GM23338 (cell line): ENCODE measurements at regions not wholly inside any gene's neighbourhood (a gene's known extent, or its start where the extent isn't known, plus 50 kb on each side); places are given as distances from the start of the nearest gene placed in this dataset.

Source experiments
- ATAC-seq: fragments of 200-7000 bp; cut with Tn5 transposase; 3 replicates; pipeline ENCODE4 v1.9.1; 2020
- DNase-seq: peaks from one replicate; pipeline ENCODE4 v3.0.0-alpha.2; 2015; ENCODE audit warnings: low spot score
- H2AFZ ChIP-seq: fragments of 200-600 bp; sonication (generic); 2 replicates; pipeline ENCODE4 v1.8.0; 2016; ENCODE audit warnings: antibody characterized with exemption, mild to moderate bottlenecking, moderate library complexity
- H3F3A ChIP-seq: fragments of 200-600 bp; sonication (generic); replicated peaks from 2 replicates; pipeline ENCODE4 v1.8.0; 2017; ENCODE audit warnings: antibody characterized with exemption, mixed run types, low read depth
- H3K27ac ChIP-seq: fragments of 200-600 bp; sonication (generic); 2 replicates; pipeline ENCODE4 v1.6.1; 2016; ENCODE audit warnings: low read depth
- H3K27me3 ChIP-seq: fragments of 200-600 bp; sonication (generic); 2 replicates; pipeline ENCODE4 v1.8.0; 2016; ENCODE audit warnings: mild to moderate bottlenecking, mixed run types, moderate library complexity; ENCODE audit not compliant: insufficient read depth
- H3K36me3 ChIP-seq: fragments of 200-600 bp; sonication (generic); 2 replicates; pipeline ENCODE4 v1.8.0; 2016; ENCODE audit warnings: mild to moderate bottlenecking; ENCODE audit not compliant: insufficient read depth
- H3K4me1 ChIP-seq: fragments of 200-600 bp; sonication (generic); 2 replicates; pipeline ENCODE4 v1.8.0; 2016; ENCODE audit warnings: mild to moderate bottlenecking, moderate library complexity; ENCODE audit not compliant: insufficient read depth
- H3K4me2 ChIP-seq: fragments of 200-600 bp; sonication (generic); 2 replicates; pipeline ENCODE4 v1.7.1; 2017; ENCODE audit warnings: mixed run types
- H3K4me3 ChIP-seq: fragments of 200-600 bp; sonication (generic); 2 replicates; pipeline ENCODE4 v1.6.1; 2016; ENCODE audit warnings: mixed run types
- H3K79me2 ChIP-seq: fragments of 200-600 bp; sonication (generic); replicated peaks from 2 replicates; pipeline ENCODE4 v1.8.0; 2017; ENCODE audit warnings: mild to moderate bottlenecking; ENCODE audit not compliant: insufficient read depth
- H3K9me2 ChIP-seq: fragments of 200-600 bp; sonication (generic); 2 replicates; pipeline ENCODE4 v1.8.0; 2017; ENCODE audit not compliant: insufficient read depth
- H4K20me1 ChIP-seq: fragments of 200-600 bp; sonication (generic); replicated peaks from 2 replicates; pipeline ENCODE4 v1.8.0; 2017; ENCODE audit warnings: mild to moderate bottlenecking; ENCODE audit not compliant: insufficient read depth
- H3K27ac Mint-ChIP-seq: 2 replicates; pipeline ENCODE4 v1.8.0; 2020; ENCODE audit warnings: inconsistent platforms, mild to moderate bottlenecking, moderate library complexity, mixed read lengths
- H3K27me3 Mint-ChIP-seq: 3 replicates; pipeline ENCODE4 v1.8.0; 2022; ENCODE audit warnings: low read depth, mild to moderate bottlenecking, moderate library complexity, mixed read lengths, inconsistent platforms; ENCODE audit not compliant: insufficient read depth, poor library complexity
- H3K36me3 Mint-ChIP-seq: 3 replicates; pipeline ENCODE4 v1.8.0; 2021; ENCODE audit warnings: low read depth, mild to moderate bottlenecking, inconsistent platforms, moderate library complexity, mixed read lengths
- H3K4me1 Mint-ChIP-seq: 3 replicates; pipeline ENCODE4 v1.8.0; 2020; ENCODE audit warnings: mild to moderate bottlenecking, inconsistent platforms, mixed read lengths
- H3K4me3 Mint-ChIP-seq: 3 replicates; pipeline ENCODE4 v1.8.0; 2021; ENCODE audit warnings: moderate library complexity, mild to moderate bottlenecking, inconsistent platforms, mixed read lengths
- H3K9me3 Mint-ChIP-seq: 3 replicates; pipeline ENCODE4 v1.8.0; 2020; ENCODE audit warnings: moderate library complexity, mild to moderate bottlenecking, inconsistent platforms, mixed read lengths
- JUNB ChIP-seq: IDR thresholded peaks from one replicate; pipeline ENCODE4 v1.6.1; 2016; ENCODE audit warnings: antibody characterized with exemption; ENCODE audit not compliant: unreplicated experiment
- NANOG ChIP-seq: IDR thresholded peaks from 2 replicates; pipeline ENCODE4 v1.6.1; 2016; ENCODE audit warnings: antibody characterized with exemption, borderline replicate concordance
- ZNF114 ChIP-seq: fragments of 250-450 bp; sonication (Bioruptor Pico); IDR thresholded peaks from 2 replicates; pipeline ENCODE4 v1.5.0; 2020; ENCODE audit warnings: mild to moderate bottlenecking, moderate library complexity
- ZNF331 ChIP-seq: fragments of 250-450 bp; sonication (Bioruptor Pico); IDR thresholded peaks from 2 replicates; pipeline ENCODE4 v1.5.0; 2020; ENCODE audit warnings: low read depth, mild to moderate bottlenecking, moderate library complexity
- TF ChIP-seq, protein P1 (sequence below), 2 experiments: fragments of 200-600 bp in 1 of 2; sonication (generic) in 1 of 2; conservative IDR thresholded peaks; 2 replicates each; pipeline versions ENCODE4 v1.5.1 to v1.6.1; 2016 to 2017; ENCODE audit warnings: antibody characterized with exemption in 2 of 2, low read depth in 2 of 2, mild to moderate bottlenecking in 2 of 2, moderate library complexity in 1 of 2
- TF ChIP-seq, protein P2 (sequence below): fragments of 250-450 bp; sonication (Bioruptor Pico); IDR thresholded peaks from 2 replicates; pipeline ENCODE4 v1.5.0; 2020; ENCODE audit warnings: mild to moderate bottlenecking, moderate library complexity
- TF ChIP-seq, protein P3 (sequence below): IDR thresholded peaks from one replicate; pipeline ENCODE4 v1.6.1; 2018; ENCODE audit warnings: antibody characterized with exemption; ENCODE audit not compliant: unreplicated experiment

DNA sequence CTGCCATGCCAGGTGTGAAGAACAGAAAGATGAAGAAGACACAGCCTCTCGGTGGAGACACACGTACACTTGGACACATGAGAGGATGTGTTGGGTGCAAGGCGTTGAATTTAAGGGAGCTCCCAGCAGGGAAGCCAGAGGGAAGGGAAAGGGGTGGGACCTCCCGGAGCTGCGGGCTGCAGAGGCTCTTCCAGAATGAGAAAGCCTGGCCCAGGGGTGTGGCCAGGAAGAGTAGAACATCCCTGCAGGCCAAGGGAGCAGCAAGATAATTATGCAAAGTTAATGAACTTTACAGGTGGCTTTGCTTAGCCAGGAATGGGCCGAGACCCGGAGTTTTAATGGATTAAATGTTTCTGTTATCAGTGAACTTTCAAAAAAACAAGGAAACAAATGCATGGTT, 270.3 kb downstream of the KLF6 start:
- Histone ChIP-seq H3K79me2 (no peaks in the 10 kb centered on the region), H3K27me3 (no peaks in the 10 kb centered on the region), H3K36me3 (no peaks in the 10 kb centered on the region), H3K9me2 (no peaks in the 10 kb centered on the region; the same call in 1 of the 2 replicates), H3K27ac (no peak overlapping the region), H3K4me3 (no peak overlapping the region), H3K4me2 (no peak overlapping the region), H2AFZ (no peak overlapping the region), H4K20me1 (no peaks in the 10 kb centered on the region), H3K4me1 (no peaks in the 10 kb centered on the region), H3F3A (no peaks in the 10 kb centered on the region)
- H3K27ac Mint-ChIP-seq, result no peak overlapping the region
- TF ChIP-seq ZNF331, result no peak
- TF ChIP-seq, protein P1, sequence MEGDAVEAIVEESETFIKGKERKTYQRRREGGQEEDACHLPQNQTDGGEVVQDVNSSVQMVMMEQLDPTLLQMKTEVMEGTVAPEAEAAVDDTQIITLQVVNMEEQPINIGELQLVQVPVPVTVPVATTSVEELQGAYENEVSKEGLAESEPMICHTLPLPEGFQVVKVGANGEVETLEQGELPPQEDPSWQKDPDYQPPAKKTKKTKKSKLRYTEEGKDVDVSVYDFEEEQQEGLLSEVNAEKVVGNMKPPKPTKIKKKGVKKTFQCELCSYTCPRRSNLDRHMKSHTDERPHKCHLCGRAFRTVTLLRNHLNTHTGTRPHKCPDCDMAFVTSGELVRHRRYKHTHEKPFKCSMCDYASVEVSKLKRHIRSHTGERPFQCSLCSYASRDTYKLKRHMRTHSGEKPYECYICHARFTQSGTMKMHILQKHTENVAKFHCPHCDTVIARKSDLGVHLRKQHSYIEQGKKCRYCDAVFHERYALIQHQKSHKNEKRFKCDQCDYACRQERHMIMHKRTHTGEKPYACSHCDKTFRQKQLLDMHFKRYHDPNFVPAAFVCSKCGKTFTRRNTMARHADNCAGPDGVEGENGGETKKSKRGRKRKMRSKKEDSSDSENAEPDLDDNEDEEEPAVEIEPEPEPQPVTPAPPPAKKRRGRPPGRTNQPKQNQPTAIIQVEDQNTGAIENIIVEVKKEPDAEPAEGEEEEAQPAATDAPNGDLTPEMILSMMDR (conservative IDR thresholded peaks at IDR 0.05; ENCODE audit: low read depth in 2 of 2), result no peak
- TF ChIP-seq, protein P2, sequence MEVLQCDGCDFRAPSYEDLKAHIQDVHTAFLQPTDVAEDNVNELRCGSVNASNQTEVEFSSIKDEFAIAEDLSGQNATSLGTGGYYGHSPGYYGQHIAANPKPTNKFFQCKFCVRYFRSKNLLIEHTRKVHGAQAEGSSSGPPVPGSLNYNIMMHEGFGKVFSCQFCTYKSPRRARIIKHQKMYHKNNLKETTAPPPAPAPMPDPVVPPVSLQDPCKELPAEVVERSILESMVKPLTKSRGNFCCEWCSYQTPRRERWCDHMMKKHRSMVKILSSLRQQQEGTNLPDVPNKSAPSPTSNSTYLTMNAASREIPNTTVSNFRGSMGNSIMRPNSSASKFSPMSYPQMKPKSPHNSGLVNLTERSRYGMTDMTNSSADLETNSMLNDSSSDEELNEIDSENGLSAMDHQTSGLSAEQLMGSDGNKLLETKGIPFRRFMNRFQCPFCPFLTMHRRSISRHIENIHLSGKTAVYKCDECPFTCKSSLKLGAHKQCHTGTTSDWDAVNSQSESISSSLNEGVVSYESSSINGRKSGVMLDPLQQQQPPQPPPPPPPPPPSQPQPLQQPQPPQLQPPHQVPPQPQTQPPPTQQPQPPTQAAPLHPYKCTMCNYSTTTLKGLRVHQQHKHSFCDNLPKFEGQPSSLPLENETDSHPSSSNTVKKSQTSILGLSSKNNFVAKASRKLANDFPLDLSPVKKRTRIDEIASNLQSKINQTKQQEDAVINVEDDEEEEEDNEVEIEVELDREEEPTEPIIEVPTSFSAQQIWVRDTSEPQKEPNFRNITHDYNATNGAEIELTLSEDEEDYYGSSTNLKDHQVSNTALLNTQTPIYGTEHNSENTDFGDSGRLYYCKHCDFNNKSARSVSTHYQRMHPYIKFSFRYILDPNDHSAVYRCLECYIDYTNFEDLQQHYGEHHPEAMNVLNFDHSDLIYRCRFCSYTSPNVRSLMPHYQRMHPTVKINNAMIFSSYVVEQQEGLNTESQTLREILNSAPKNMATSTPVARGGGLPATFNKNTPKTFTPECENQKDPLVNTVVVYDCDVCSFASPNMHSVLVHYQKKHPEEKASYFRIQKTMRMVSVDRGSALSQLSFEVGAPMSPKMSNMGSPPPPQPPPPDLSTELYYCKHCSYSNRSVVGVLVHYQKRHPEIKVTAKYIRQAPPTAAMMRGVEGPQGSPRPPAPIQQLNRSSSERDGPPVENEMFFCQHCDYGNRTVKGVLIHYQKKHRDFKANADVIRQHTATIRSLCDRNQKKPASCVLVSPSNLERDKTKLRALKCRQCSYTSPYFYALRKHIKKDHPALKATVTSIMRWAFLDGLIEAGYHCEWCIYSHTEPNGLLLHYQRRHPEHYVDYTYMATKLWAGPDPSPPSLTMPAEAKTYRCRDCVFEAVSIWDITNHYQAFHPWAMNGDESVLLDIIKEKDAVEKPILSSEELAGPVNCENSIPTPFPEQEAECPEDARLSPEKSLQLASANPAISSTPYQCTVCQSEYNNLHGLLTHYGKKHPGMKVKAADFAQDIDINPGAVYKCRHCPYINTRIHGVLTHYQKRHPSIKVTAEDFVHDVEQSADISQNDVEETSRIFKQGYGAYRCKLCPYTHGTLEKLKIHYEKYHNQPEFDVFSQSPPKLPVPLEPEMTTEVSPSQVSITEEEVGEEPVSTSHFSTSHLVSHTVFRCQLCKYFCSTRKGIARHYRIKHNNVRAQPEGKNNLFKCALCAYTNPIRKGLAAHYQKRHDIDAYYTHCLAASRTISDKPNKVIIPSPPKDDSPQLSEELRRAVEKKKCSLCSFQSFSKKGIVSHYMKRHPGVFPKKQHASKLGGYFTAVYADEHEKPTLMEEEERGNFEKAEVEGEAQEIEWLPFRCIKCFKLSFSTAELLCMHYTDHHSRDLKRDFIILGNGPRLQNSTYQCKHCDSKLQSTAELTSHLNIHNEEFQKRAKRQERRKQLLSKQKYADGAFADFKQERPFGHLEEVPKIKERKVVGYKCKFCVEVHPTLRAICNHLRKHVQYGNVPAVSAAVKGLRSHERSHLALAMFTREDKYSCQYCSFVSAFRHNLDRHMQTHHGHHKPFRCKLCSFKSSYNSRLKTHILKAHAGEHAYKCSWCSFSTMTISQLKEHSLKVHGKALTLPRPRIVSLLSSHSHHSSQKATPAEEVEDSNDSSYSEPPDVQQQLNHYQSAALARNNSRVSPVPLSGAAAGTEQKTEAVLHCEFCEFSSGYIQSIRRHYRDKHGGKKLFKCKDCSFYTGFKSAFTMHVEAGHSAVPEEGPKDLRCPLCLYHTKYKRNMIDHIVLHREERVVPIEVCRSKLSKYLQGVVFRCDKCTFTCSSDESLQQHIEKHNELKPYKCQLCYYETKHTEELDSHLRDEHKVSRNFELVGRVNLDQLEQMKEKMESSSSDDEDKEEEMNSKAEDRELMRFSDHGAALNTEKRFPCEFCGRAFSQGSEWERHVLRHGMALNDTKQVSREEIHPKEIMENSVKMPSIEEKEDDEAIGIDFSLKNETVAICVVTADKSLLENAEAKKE, result no peak
- TF ChIP-seq, protein P3, sequence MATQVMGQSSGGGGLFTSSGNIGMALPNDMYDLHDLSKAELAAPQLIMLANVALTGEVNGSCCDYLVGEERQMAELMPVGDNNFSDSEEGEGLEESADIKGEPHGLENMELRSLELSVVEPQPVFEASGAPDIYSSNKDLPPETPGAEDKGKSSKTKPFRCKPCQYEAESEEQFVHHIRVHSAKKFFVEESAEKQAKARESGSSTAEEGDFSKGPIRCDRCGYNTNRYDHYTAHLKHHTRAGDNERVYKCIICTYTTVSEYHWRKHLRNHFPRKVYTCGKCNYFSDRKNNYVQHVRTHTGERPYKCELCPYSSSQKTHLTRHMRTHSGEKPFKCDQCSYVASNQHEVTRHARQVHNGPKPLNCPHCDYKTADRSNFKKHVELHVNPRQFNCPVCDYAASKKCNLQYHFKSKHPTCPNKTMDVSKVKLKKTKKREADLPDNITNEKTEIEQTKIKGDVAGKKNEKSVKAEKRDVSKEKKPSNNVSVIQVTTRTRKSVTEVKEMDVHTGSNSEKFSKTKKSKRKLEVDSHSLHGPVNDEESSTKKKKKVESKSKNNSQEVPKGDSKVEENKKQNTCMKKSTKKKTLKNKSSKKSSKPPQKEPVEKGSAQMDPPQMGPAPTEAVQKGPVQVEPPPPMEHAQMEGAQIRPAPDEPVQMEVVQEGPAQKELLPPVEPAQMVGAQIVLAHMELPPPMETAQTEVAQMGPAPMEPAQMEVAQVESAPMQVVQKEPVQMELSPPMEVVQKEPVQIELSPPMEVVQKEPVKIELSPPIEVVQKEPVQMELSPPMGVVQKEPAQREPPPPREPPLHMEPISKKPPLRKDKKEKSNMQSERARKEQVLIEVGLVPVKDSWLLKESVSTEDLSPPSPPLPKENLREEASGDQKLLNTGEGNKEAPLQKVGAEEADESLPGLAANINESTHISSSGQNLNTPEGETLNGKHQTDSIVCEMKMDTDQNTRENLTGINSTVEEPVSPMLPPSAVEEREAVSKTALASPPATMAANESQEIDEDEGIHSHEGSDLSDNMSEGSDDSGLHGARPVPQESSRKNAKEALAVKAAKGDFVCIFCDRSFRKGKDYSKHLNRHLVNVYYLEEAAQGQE, result no peak
- TF ChIP-seq JUNB, result no peak
- TF ChIP-seq ZNF114 (CRISPR knock-in tag), result no peak
- TF ChIP-seq NANOG, result no peak
- H3K9me3 Mint-ChIP-seq, result peaks cover 15% of the 10 kb centered on the region
- DNase-seq (no peak), ATAC-seq (no peak)
- 0 out of 3 replicates have a peak, but pooled peaks cover 2% of the 10 kb centered on the region for H3K4me1 Mint-ChIP-seq
- no peaks in the 10 kb centered on the region; the same call in 1 of the 3 replicates for H3K36me3 Mint-ChIP-seq
- H3K27me3 Mint-ChIP-seq, result peaks cover 2% of the 10 kb centered on the region
- no peak overlapping the region for H3K4me3 Mint-ChIP-seq
